ENCODE measurements at regions not wholly inside any gene's neighbourhood (a gene's known extent, or its start where the extent isn't known, plus 50 kb on each side); places are given as distances from the start of the nearest gene placed in this dataset.

- TF ChIP-seq GATA2 (IDR thresholded peaks at IDR 0.05; ENCODE audit: low read depth, low read length) (no peak), GATA3 (IDR thresholded peaks at IDR 0.05; ENCODE audit: low read depth, low read length) (no peak)
Observed at GRCh38 chr16:55047331-55047730, 116.7 kb downstream of the IRX5 start.

Data from SH-SY5Y (cell line).